Stimulated activated effector memory CD8-positive, alpha-beta T cell treated with anti-CD3 and anti-CD28 coated beads, Interleukin-12 subunit alpha, Interleukin-12 subunit beta, amount 100 ng/mL, for 72 hours (primary cell): ENCODE measurements at regions not wholly inside any gene's neighbourhood (a gene's known extent, or its start where the extent isn't known, plus 50 kb on each side); places are given as distances from the start of the nearest gene placed in this dataset.

ENCODE experiments used
- ATAC-seq: fragments of 150-1000 bp; cut with Tn5 transposase; 2 replicates; pipeline ENCODE4 v1.10.0; 2021
- DNase-seq, 2 donors: peaks; one replicate each; pipeline ENCODE4 v3.0.0; 2021 to 2022; ENCODE audit warnings: low spot score in 2 of 2
- H3K27ac Mint-ChIP-seq: one replicate; pipeline ENCODE4 v1.8.0; 2022; ENCODE audit warnings: mild to moderate bottlenecking, mixed read lengths
- H3K36me3 Mint-ChIP-seq: one replicate; pipeline ENCODE4 v1.8.0; 2022; ENCODE audit warnings: mild to moderate bottlenecking, mixed read lengths
- H3K4me1 Mint-ChIP-seq: one replicate; pipeline ENCODE4 v1.8.0; 2022; ENCODE audit warnings: mixed read lengths
- H3K4me3 Mint-ChIP-seq: one replicate; pipeline ENCODE4 v1.8.0; 2022; ENCODE audit warnings: mild to moderate bottlenecking, mixed read lengths
- H3K9me3 Mint-ChIP-seq: one replicate; pipeline ENCODE4 v1.8.0; 2022; ENCODE audit warnings: mixed read lengths

GRCh38 chr3:31355807-31356206 is 176.9 kb upstream of the STT3B start:
- ATAC-seq (no peak), DNase-seq (no peak)
- Mint-ChIP-seq H3K4me3 (no peak overlapping the region), H3K9me3 (peaks cover 4% of the 10 kb centered on the region), H3K27ac (no peak overlapping the region), H3K36me3 (peaks cover 5% of the 10 kb centered on the region), H3K4me1 (peaks cover 6% of the 10 kb centered on the region)

- DNase-seq (no peak), ATAC-seq (no peak)
- no peak overlapping the region for H3K4me3 Mint-ChIP-seq
- H3K9me3 Mint-ChIP-seq, result peaks cover 4% of the 10 kb centered on the region
- H3K27ac Mint-ChIP-seq, result no peak overlapping the region
- H3K4me1 Mint-ChIP-seq, result peaks cover 6% of the 10 kb centered on the region
- H3K36me3 Mint-ChIP-seq, result peaks cover 5% of the 10 kb centered on the region
Observed at GRCh38 chr3:31356941-31357340, 175.8 kb upstream of the STT3B start.

GRCh38 chr3:31357451-31357850 is 175.3 kb upstream of the STT3B start:
- Mint-ChIP-seq H3K9me3 (peaks cover under 1% of the 10 kb centered on the region), H3K4me3 (no peak overlapping the region), H3K27ac (no peak overlapping the region), H3K36me3 (peaks cover 5% of the 10 kb centered on the region), H3K4me1 (peaks cover 6% of the 10 kb centered on the region)
- DNase-seq (no peak), ATAC-seq (peak; percentile 73)

DNA sequence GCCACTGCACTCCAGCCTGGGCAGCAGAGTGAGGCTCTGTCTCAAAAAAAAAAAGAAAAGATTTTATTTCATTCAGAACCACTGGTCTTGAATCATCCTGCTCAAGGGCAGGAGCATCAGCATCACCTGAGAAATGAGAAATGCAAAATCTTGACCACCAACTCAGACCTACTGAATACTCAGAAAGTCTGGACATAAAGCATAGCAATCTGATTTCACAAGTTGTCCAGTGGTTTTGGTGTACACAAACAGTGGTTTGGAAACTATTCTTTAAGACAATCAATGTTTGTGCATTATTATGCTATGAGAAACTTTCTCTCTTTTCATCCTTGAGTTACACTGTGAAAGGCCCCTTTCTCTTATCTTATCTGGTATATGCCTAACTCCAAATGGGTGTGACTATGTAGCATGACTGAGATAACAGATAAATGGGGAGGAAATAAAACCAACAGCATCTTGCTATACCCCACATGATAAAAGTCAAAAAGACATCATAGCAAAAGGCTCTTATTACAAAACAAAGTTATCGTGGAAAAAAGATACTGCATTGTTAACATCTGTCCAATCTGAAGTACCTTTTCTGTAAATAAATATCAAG is 174.2 kb upstream of the STT3B start:
- H3K27ac Mint-ChIP-seq, result no peak overlapping the region
- DNase-seq (no peak), ATAC-seq (no peak)
- no peaks in the 10 kb centered on the region for H3K9me3 Mint-ChIP-seq
- no peak overlapping the region for H3K4me3 Mint-ChIP-seq
- peaks cover 6% of the 10 kb centered on the region for H3K4me1 Mint-ChIP-seq
- H3K36me3 Mint-ChIP-seq, result peaks cover 5% of the 10 kb centered on the region

DNA sequence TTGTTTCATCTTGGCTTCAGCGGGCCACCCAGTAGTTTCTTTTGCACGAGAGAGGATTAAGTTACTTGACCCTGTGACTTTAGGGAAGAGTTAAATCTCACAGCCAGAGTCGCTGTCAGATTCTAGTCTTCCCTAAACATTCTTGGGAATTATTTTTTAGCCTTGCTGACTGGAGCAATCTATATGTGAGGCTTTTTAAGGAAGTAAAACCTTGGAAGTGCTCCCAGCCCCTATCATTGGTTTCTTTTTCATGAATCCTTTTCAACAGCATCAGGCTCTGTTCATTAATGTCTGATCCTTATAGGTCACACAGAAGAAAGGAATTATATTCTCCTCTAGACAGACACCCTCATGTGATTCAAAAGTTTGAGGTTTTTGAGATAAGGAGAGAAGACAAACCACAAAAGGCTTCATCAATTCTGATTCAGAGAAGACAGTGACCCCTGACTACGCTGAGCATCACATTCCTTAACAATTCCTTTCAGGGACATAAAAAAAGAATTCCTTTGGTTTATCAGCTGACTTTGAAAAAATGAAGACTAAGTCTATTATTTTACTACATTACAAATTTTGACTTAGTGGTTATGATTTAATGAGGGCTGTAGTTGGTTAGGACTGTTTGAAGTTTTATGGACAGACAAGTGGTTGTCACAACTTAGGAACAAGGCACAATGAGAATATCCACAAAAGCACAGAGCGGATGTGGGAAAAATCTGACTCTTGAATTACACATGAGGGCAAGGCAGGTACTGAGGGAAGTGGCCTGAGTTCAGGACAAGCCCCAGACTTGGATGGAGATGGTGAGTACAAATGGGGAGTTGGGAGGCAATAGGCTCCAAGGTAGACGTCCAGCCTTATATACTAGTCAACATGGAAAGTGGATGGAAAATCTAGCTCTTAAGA is 171.1 kb upstream of the STT3B start:
- no peaks in the 10 kb centered on the region for H3K36me3 Mint-ChIP-seq
- no peak for ATAC-seq
- DNase-seq, result no peak
- H3K4me1 Mint-ChIP-seq, result peaks cover 6% of the 10 kb centered on the region
- H3K27ac Mint-ChIP-seq, result no peak overlapping the region
- H3K9me3 Mint-ChIP-seq, result no peaks in the 10 kb centered on the region
- no peak overlapping the region for H3K4me3 Mint-ChIP-seq

- no peak for DNase-seq
- Mint-ChIP-seq H3K4me1 (no peaks in the 10 kb centered on the region), H3K27ac (no peak overlapping the region), H3K36me3 (no peaks in the 10 kb centered on the region), H3K9me3 (no peaks in the 10 kb centered on the region), H3K4me3 (no peak overlapping the region)
- no peak for ATAC-seq
Observed at GRCh38 chr3:31364188-31364587, 168.5 kb upstream of the STT3B start.

GRCh38 chr3:31364711-31365110 is 168.0 kb upstream of the STT3B start:
- no peaks in the 10 kb centered on the region for H3K36me3 Mint-ChIP-seq
- no peak overlapping the region for H3K27ac Mint-ChIP-seq
- ATAC-seq, result no peak
- H3K9me3 Mint-ChIP-seq, result no peaks in the 10 kb centered on the region
- H3K4me3 Mint-ChIP-seq, result no peak overlapping the region
- no peak for DNase-seq
- no peaks in the 10 kb centered on the region for H3K4me1 Mint-ChIP-seq

DNA sequence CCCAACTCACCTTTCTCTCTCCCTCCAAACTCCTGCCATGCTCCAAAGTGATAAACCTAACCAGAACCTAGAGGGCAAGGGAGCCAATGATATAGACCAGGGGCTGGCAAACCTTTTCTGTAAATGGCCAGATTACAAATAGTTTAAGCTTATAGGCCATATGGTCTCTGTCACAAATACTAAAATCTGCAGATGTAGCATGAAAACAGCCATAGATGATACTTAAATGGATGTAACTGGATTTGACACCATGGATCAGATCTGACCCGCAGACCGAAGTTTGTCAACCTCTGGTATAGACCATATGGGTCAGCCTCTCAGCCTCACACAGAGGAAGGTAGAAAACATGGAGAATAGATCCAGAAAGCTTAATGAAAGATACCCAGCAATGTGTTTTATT is 165.2 kb upstream of the STT3B start:
- Mint-ChIP-seq H3K36me3 (no peaks in the 10 kb centered on the region), H3K4me3 (no peak overlapping the region), H3K27ac (no peak overlapping the region), H3K4me1 (no peaks in the 10 kb centered on the region), H3K9me3 (no peaks in the 10 kb centered on the region)
- ATAC-seq, result no peak
- DNase-seq, result no peak

DNA sequence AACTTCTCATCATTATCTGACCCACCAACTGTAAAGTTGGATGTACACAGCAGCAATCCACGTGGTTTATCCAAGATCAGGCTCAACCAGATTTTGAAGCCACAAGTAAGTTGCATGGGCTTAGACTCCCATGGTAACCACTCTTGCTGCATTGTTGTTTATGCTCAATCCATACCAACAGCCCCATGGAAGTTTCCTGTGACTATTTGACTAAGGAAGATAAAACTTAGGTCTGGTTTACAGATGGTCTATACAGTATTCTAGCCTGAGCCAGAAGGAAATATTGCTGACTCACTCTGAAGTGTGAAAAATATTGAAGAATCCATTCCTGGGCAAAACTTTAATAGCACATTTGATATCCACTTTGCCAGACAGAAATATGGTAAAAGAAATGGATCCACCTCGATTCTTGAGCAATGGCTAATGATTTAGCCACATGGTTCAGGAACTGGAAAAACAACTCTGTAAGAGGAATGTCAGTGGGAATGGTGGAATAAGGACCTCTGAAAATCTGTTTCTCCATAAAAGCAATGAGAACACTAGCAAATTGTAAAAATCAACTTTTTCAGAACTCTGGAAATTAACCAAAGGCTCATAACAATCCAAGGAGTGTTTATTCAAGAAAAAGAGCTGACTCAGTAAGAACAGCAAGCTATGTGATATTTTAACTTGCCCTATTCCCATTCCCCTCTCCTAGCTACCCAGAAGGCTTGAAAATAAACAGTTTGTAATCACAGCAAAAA is 162.9 kb upstream of the STT3B start:
- Mint-ChIP-seq H3K4me3 (no peak overlapping the region), H3K9me3 (no peaks in the 10 kb centered on the region), H3K4me1 (no peaks in the 10 kb centered on the region), H3K27ac (no peak overlapping the region), H3K36me3 (no peaks in the 10 kb centered on the region)
- no peak for DNase-seq
- no peak for ATAC-seq

- Mint-ChIP-seq H3K4me3 (no peak overlapping the region), H3K9me3 (no peaks in the 10 kb centered on the region), H3K4me1 (no peaks in the 10 kb centered on the region), H3K36me3 (no peaks in the 10 kb centered on the region), H3K27ac (no peak overlapping the region)
- peak; percentile 34 for ATAC-seq
- no peak for DNase-seq
Observed at GRCh38 chr3:31370380-31370666, 162.4 kb upstream of the STT3B start.

GRCh38 chr3:31370681-31371080 is 162.0 kb upstream of the STT3B start:
- DNase-seq, result no peak
- Mint-ChIP-seq H3K4me3 (no peak overlapping the region), H3K9me3 (no peaks in the 10 kb centered on the region), H3K36me3 (no peaks in the 10 kb centered on the region), H3K27ac (no peak overlapping the region), H3K4me1 (no peaks in the 10 kb centered on the region)
- no peak for ATAC-seq

DNA sequence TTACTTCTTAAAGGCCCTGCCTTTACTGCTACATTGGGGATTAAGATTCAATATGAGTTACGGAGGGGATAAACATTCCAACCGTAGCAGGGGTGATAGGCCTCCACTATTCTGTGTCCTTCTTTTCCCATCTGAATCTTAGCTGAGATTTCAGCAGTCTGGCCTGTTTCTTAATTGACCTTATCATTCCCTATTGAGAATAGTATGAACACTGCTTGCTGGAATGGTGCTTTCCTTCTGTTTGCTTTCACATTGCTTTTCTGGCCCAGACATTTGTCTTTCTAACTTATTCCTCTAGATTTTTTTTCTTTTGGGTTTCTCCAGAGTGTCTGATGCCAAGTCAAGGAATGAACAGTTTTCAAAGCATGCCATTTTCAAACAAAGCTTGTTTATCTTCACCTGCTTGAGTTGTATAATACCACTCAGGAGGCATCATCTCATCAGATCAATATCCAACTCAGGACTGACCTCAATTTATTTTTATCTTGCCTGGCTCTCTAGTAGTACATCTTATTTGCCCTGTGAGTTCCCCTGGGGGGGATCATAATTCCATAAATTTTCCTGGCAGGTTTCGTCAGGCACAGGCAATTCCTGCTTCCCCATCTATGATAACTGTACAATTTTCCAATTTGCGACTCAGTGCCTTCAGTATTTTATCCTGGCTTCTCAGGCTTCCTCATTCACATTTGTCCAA is 161.1 kb upstream of the STT3B start:
- ATAC-seq (no peak), DNase-seq (no peak)
- Mint-ChIP-seq H3K36me3 (no peaks in the 10 kb centered on the region), H3K4me1 (no peaks in the 10 kb centered on the region), H3K4me3 (no peak overlapping the region), H3K27ac (no peak overlapping the region), H3K9me3 (no peaks in the 10 kb centered on the region)

- no peak overlapping the region for H3K27ac Mint-ChIP-seq
- no peak overlapping the region for H3K4me3 Mint-ChIP-seq
Observed at GRCh38 chr3:31373681-31374080, 159.0 kb upstream of the STT3B start.

DNA sequence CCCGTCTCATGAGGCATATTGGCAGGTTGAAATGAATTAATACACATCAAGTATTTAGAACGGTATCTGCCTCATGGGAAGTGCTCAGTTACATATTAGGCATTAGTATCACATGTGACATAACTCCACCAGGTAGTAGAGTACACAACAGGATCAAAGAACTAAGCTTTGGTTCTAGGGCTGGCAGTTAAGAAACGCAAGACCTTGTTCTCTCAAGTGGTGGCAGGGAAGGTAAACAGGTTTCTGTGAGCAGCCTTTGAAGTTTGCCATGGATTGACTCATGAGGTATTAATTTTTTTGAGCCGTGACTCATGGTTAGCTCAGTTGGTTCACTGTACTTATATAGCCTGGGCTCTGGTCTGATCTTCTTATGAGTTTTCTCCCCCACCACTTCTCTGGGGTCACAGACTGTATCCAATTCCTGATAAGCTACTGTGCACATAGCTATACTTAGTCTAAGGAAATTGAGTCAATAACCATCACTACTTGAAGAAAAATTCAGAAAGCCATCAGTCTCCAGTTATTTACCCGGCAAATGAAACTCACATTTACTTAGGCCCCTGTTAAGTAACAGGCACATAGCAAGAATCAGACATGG is 155.6 kb upstream of the STT3B start:
- DNase-seq, result no peak
- ATAC-seq, result peak; percentile 88
- Mint-ChIP-seq H3K9me3 (no peaks in the 10 kb centered on the region), H3K4me1 (no peaks in the 10 kb centered on the region), H3K27ac (no peak overlapping the region), H3K4me3 (no peak overlapping the region), H3K36me3 (no peaks in the 10 kb centered on the region)

More at GRCh38 chr3:31373681-31374080, 159.0 kb upstream of the STT3B start:
- ATAC-seq, result no peak
- Mint-ChIP-seq H3K36me3 (no peaks in the 10 kb centered on the region), H3K4me1 (no peaks in the 10 kb centered on the region), H3K9me3 (no peaks in the 10 kb centered on the region)
- DNase-seq, result no peak

DNA sequence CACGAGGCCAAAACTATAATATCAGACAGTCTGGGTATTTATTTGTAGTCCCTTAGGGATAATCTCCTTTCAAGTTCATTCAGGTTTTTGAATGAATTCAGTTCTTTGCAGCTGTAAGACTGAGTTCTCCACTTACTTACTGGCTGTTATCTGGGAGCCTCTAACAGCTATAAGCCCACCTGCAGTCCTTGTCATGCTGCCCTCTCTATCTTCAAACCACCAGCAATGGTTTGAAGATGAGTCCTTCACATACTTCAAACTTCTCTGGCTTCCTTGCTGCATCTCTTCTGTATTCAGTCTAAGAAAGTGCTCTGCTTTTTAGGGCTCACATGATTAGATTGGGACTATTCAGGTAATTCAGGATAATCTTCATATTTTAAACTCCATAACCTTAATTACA is 154.5 kb upstream of the STT3B start:
- Mint-ChIP-seq H3K36me3 (no peaks in the 10 kb centered on the region), H3K9me3 (no peaks in the 10 kb centered on the region), H3K27ac (no peak overlapping the region), H3K4me1 (no peaks in the 10 kb centered on the region), H3K4me3 (no peak overlapping the region)
- DNase-seq, result no peak
- ATAC-seq, result no peak
